ENCODE measurements at regions not wholly inside any gene's neighbourhood (a gene's known extent, or its start where the extent isn't known, plus 50 kb on each side); places are given as distances from the start of the nearest gene placed in this dataset.

- TF ChIP-seq CTCF (IDR thresholded peaks at IDR 0.05), result no peak
- no peak for TF ChIP-seq EZH2 (IDR thresholded peaks at IDR 0.05; ENCODE audit: borderline replicate concordance, insufficient read depth, low read depth, low read length, poor library complexity, severe bottlenecking)
These were observed 480.9 kb downstream of the ETV1 start for GRCh38 chr7:13508586-13508985.
